WTC11 (cell line): ENCODE measurements at regions not wholly inside any gene's neighbourhood (a gene's known extent, or its start where the extent isn't known, plus 50 kb on each side); places are given as distances from the start of the nearest gene placed in this dataset.

ENCODE experiments used
- ATAC-seq: fragments of 200-7000 bp; cut with Tn5 transposase; 2 replicates; pipeline ENCODE4 v1.10.0; 2021; ENCODE audit warnings: mild to moderate bottlenecking, moderate library complexity
- CTCF ChIA-PET: fragments of 300-600 bp; sonication (Branson Sonifier 250); formaldehyde crosslinking; loops from one replicate; lab custom pipeline; 2021; ENCODE audit warnings: antibody characterized with exemption; lab: Charles Lee
- POLR2A ChIA-PET: fragments of 350-600 bp; sonication (Branson Sonifier 250); formaldehyde crosslinking; loops from one replicate; lab custom pipeline; 2021; ENCODE audit warnings: antibody characterized with exemption; lab: Charles Lee
- DNase-seq: peaks from one replicate; pipeline ENCODE4 v3.0.0; 2021; ENCODE audit warnings: low spot score
- H3K27ac Mint-ChIP-seq: 2 replicates; pipeline ENCODE4 v1.8.0; 2021; ENCODE audit warnings: mixed read lengths
- H3K27me3 Mint-ChIP-seq: 2 replicates; pipeline ENCODE4 v1.8.0; 2021; ENCODE audit warnings: low read depth, mild to moderate bottlenecking, moderate library complexity, mixed read lengths
- H3K36me3 Mint-ChIP-seq: 2 replicates; pipeline ENCODE4 v1.8.0; 2021; ENCODE audit warnings: mixed read lengths
- H3K4me1 Mint-ChIP-seq: 2 replicates; pipeline ENCODE4 v1.8.0; 2022; ENCODE audit warnings: mixed read lengths
- H3K4me3 Mint-ChIP-seq: 2 replicates; pipeline ENCODE4 v1.8.0; 2021; ENCODE audit warnings: mild to moderate bottlenecking, moderate library complexity, mixed read lengths
- H3K9me3 Mint-ChIP-seq: 2 replicates; pipeline ENCODE4 v1.8.0; 2021; ENCODE audit warnings: mixed read lengths
- CREM ChIP-seq: sonication (generic); formaldehyde crosslinking; IDR thresholded peaks from 2 replicates; pipeline ENCODE4 v1.8.1; 2022; ENCODE audit warnings: mild to moderate bottlenecking, missing genetic modification reagents, moderate library complexity
- ELF4 ChIP-seq: sonication (generic); formaldehyde crosslinking; IDR thresholded peaks from 2 replicates; pipeline ENCODE4 v1.8.1; 2022; ENCODE audit warnings: low read depth, mild to moderate bottlenecking, moderate library complexity, missing genetic modification reagents
- GTF2I ChIP-seq: fragments of 250-450 bp; sonication (Bioruptor Pico); conservative IDR thresholded peaks from 2 replicates; pipeline ENCODE4 v1.4.0; 2021; ENCODE audit warnings: mild to moderate bottlenecking
- IRF2 ChIP-seq: sonication (generic); formaldehyde crosslinking; IDR thresholded peaks from 2 replicates; pipeline ENCODE4 v1.8.0; 2022; ENCODE audit warnings: low read depth, missing genetic modification reagents, borderline replicate concordance
- JUN ChIP-seq: sonication (generic); formaldehyde crosslinking; IDR thresholded peaks from 2 replicates; pipeline ENCODE4 v1.8.0; 2023; ENCODE audit warnings: mild to moderate bottlenecking, missing genetic modification reagents
- KAT7 ChIP-seq: sonication (generic); formaldehyde crosslinking; IDR thresholded peaks from 2 replicates; pipeline ENCODE4 v1.8.1; 2023; ENCODE audit warnings: missing genetic modification reagents, mild to moderate bottlenecking, borderline replicate concordance
- NR1H2 ChIP-seq: sonication (generic); formaldehyde crosslinking; IDR thresholded peaks from 2 replicates; pipeline ENCODE4 v1.9.0; 2021; ENCODE audit warnings: mild to moderate bottlenecking, moderate library complexity, missing genetic modification reagents
- OVOL2 ChIP-seq: fragments of 250-450 bp; sonication (Bioruptor Pico); IDR thresholded peaks from 2 replicates; pipeline ENCODE4 v1.9.0; 2021; ENCODE audit warnings: mild to moderate bottlenecking, borderline replicate concordance
- PRRX2 ChIP-seq: fragments of 250-450 bp; sonication (Bioruptor Pico); IDR thresholded peaks from 2 replicates; pipeline ENCODE4 v1.8.0; 2021; ENCODE audit warnings: mild to moderate bottlenecking
- RORB ChIP-seq: fragments of 250-450 bp; sonication (Bioruptor Pico); IDR thresholded peaks from 2 replicates; pipeline ENCODE4 v1.9.0; 2021; ENCODE audit warnings: mild to moderate bottlenecking
- SMAD3 ChIP-seq: sonication (generic); formaldehyde crosslinking; IDR thresholded peaks from 2 replicates; pipeline ENCODE4 v1.8.0; 2022; ENCODE audit warnings: missing genetic modification reagents, mild to moderate bottlenecking, borderline replicate concordance
- ZNF232 ChIP-seq: sonication (generic); formaldehyde crosslinking; IDR thresholded peaks from 2 replicates; pipeline ENCODE4 v1.8.0; 2022; ENCODE audit warnings: mild to moderate bottlenecking, missing genetic modification reagents
- TF ChIP-seq, protein P1 (sequence below): sonication (generic); formaldehyde crosslinking; IDR thresholded peaks from 2 replicates; pipeline ENCODE4 v1.8.0; 2022; ENCODE audit warnings: mild to moderate bottlenecking, missing genetic modification reagents
- TF ChIP-seq, protein P2 (sequence below): sonication (generic); formaldehyde crosslinking; IDR thresholded peaks from 2 replicates; pipeline ENCODE4 v1.8.1; 2023; ENCODE audit warnings: mild to moderate bottlenecking, missing genetic modification reagents, moderate library complexity
- TF ChIP-seq, protein P3 (sequence below): sonication (generic); formaldehyde crosslinking; IDR thresholded peaks from 2 replicates; pipeline ENCODE4 v1.8.1; 2023; ENCODE audit warnings: mild to moderate bottlenecking, missing genetic modification reagents, borderline replicate concordance
- TF ChIP-seq, protein P4 (sequence below): fragments of 200-600 bp; IDR thresholded peaks from 2 replicates; pipeline ENCODE4 v1.8.0; 2022; ENCODE audit warnings: antibody characterized with exemption

DNA sequence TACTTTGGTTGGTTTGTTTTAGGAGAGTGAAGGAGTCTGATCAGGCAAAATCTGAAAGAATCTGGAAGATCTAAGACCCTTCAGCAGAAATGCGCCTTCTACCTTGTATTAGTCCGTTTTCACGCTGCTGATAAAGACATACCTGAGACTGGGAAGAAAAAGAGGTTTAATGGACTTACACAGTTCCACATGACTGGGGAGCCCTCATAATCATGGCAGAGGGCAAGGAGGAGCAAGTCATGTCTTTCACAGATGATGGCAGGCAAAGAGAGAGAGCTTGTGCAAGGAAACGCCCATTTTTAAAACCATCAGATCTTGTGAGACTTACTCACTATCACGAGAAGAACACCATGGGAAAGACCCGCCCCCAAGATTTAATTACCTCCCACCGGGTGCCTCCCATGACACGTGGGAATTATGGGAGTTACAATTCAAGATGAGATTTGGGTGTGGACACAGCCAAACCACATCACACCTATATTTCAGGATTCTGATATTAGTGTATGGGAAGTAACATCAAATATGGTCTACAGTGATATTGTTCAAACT, 99.3 kb downstream of the GLUL start:
- H3K4me3 Mint-ChIP-seq: no peak overlapping the region
- ChIA-PET POLR2A (no interaction called here), CTCF (no interaction called here)
- no peaks in the 10 kb centered on the region for H3K36me3 Mint-ChIP-seq
- no peaks in the 10 kb centered on the region for H3K27me3 Mint-ChIP-seq
- TF ChIP-seq OVOL2 (no peak), GTF2I (CRISPR knock-in tag) (no peak), JUN (CRISPR knock-in tag) (no peak), ZNF232 (CRISPR knock-in tag) (no peak), PRRX2 (CRISPR knock-in tag) (no peak), RORB (no peak), ELF4 (CRISPR knock-in tag) (no peak)
- TF ChIP-seq, protein P1, sequence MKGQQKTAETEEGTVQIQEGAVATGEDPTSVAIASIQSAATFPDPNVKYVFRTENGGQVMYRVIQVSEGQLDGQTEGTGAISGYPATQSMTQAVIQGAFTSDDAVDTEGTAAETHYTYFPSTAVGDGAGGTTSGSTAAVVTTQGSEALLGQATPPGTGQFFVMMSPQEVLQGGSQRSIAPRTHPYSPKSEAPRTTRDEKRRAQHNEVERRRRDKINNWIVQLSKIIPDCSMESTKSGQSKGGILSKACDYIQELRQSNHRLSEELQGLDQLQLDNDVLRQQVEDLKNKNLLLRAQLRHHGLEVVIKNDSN (CRISPR knock-in tag): no peak
- TF ChIP-seq, protein P2, sequence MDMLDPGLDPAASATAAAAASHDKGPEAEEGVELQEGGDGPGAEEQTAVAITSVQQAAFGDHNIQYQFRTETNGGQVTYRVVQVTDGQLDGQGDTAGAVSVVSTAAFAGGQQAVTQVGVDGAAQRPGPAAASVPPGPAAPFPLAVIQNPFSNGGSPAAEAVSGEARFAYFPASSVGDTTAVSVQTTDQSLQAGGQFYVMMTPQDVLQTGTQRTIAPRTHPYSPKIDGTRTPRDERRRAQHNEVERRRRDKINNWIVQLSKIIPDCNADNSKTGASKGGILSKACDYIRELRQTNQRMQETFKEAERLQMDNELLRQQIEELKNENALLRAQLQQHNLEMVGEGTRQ: no peak
- TF ChIP-seq, protein P3, sequence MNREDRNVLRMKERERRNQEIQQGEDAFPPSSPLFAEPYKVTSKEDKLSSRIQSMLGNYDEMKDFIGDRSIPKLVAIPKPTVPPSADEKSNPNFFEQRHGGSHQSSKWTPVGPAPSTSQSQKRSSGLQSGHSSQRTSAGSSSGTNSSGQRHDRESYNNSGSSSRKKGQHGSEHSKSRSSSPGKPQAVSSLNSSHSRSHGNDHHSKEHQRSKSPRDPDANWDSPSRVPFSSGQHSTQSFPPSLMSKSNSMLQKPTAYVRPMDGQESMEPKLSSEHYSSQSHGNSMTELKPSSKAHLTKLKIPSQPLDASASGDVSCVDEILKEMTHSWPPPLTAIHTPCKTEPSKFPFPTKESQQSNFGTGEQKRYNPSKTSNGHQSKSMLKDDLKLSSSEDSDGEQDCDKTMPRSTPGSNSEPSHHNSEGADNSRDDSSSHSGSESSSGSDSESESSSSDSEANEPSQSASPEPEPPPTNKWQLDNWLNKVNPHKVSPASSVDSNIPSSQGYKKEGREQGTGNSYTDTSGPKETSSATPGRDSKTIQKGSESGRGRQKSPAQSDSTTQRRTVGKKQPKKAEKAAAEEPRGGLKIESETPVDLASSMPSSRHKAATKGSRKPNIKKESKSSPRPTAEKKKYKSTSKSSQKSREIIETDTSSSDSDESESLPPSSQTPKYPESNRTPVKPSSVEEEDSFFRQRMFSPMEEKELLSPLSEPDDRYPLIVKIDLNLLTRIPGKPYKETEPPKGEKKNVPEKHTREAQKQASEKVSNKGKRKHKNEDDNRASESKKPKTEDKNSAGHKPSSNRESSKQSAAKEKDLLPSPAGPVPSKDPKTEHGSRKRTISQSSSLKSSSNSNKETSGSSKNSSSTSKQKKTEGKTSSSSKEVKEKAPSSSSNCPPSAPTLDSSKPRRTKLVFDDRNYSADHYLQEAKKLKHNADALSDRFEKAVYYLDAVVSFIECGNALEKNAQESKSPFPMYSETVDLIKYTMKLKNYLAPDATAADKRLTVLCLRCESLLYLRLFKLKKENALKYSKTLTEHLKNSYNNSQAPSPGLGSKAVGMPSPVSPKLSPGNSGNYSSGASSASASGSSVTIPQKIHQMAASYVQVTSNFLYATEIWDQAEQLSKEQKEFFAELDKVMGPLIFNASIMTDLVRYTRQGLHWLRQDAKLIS: no peak
- H3K4me1 Mint-ChIP-seq: peaks cover 3% of the 10 kb centered on the region
- no peak overlapping the region for H3K27ac Mint-ChIP-seq
- DNase-seq: no peak
- no peak for ATAC-seq
- H3K9me3 Mint-ChIP-seq: no peaks in the 10 kb centered on the region

DNA sequence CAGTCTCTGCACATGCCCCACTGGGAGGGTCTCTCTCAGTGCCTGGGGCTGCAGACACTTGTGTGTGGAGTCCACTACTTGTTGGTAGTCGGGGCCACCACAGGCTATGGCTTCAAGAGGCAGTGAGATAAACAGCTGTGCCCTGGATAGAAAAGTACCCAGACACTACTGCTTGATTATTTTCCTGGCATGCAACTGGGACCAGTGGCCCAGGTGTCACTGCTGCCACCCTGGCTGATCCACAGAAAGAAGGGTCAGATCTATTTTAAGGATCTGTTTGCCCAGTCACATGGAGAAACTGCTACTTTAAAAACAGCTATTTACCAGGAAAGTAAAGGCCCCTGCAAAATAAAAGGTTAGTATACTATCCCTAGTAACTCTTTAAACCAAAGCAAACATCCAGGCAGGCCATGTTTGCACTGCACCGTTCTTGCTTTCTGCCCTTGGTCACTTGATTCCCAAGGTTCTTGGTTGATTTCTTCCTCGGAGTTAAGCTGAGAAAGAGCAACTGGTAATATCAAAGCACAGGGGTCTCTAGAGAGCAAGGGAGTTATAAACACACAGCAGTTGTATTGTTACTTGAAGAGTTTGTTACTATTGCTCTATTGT, 99.9 kb downstream of the GLUL start:
- Mint-ChIP-seq H3K4me3 (no peak overlapping the region), H3K27me3 (no peaks in the 10 kb centered on the region), H3K9me3 (no peaks in the 10 kb centered on the region), H3K27ac (no peak overlapping the region), H3K4me1 (peaks cover 3% of the 10 kb centered on the region), H3K36me3 (no peaks in the 10 kb centered on the region)
- DNase-seq (no peak), ATAC-seq (no peak)
- TF ChIP-seq KAT7 (CRISPR knock-in tag) (no peak), SMAD3 (CRISPR knock-in tag) (no peak), CREM (CRISPR knock-in tag) (no peak), NR1H2 (CRISPR knock-in tag) (no peak), IRF2 (CRISPR knock-in tag) (no peak)
- TF ChIP-seq, protein P4, sequence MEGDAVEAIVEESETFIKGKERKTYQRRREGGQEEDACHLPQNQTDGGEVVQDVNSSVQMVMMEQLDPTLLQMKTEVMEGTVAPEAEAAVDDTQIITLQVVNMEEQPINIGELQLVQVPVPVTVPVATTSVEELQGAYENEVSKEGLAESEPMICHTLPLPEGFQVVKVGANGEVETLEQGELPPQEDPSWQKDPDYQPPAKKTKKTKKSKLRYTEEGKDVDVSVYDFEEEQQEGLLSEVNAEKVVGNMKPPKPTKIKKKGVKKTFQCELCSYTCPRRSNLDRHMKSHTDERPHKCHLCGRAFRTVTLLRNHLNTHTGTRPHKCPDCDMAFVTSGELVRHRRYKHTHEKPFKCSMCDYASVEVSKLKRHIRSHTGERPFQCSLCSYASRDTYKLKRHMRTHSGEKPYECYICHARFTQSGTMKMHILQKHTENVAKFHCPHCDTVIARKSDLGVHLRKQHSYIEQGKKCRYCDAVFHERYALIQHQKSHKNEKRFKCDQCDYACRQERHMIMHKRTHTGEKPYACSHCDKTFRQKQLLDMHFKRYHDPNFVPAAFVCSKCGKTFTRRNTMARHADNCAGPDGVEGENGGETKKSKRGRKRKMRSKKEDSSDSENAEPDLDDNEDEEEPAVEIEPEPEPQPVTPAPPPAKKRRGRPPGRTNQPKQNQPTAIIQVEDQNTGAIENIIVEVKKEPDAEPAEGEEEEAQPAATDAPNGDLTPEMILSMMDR: no peak
- CTCF ChIA-PET: no interaction called here
- POLR2A ChIA-PET: no interaction called here
